Liver (tissue), 8 donors: ENCODE measurements at regions not wholly inside any gene's neighbourhood (a gene's known extent, or its start where the extent isn't known, plus 50 kb on each side); places are given as distances from the start of the nearest gene placed in this dataset.

ENCODE experiments used
- DNase-seq: peaks from one replicate; pipeline ENCODE4 v3.0.0-alpha.2; 2017; ENCODE audit warnings: low spot score
- H3K27ac ChIP-seq, 2 donors: one replicate each; pipeline ENCODE4 v1.7.0; 2013; ENCODE audit warnings: inconsistent platforms in 2 of 2, low read length in 2 of 2, control low read depth in 1 of 2, low read depth in 1 of 2, mild to moderate bottlenecking in 1 of 2
- H3K27me3 ChIP-seq, 4 donors: one replicate each; pipeline versions ENCODE4 v1.6.1 to v1.7.0; 2013; ENCODE audit warnings: low read length in 3 of 4, inconsistent platforms in 1 of 4, mild to moderate bottlenecking in 1 of 4, moderate library complexity in 1 of 4; ENCODE audit not compliant: control insufficient read depth in 4 of 4, insufficient read depth in 4 of 4
- H3K36me3 ChIP-seq, 4 donors: one replicate each; pipeline versions ENCODE4 v1.6.1 to v1.7.0; 2013; ENCODE audit warnings: low read length in 3 of 4, mild to moderate bottlenecking in 3 of 4, low read depth in 1 of 4, moderate library complexity in 1 of 4; ENCODE audit not compliant: control insufficient read depth in 4 of 4, insufficient read depth in 3 of 4
- H3K4me1 ChIP-seq, 4 donors: one replicate each; pipeline versions ENCODE4 v1.6.1 to v1.7.0; 2013; ENCODE audit warnings: low read length in 3 of 4, mild to moderate bottlenecking in 3 of 4, moderate library complexity in 1 of 4; ENCODE audit not compliant: control insufficient read depth in 4 of 4, insufficient read depth in 4 of 4
- H3K4me3 ChIP-seq, 3 donors: one replicate each; pipeline versions ENCODE4 v1.6.1 to v1.7.0; 2013; ENCODE audit warnings: low read length in 3 of 3, control low read depth in 1 of 3, low read depth in 1 of 3, mild to moderate bottlenecking in 1 of 3
- H3K9ac ChIP-seq, 2 donors: one replicate each; pipeline ENCODE4 v1.7.0; 2013; ENCODE audit warnings: low read length in 2 of 2, mild to moderate bottlenecking in 2 of 2, moderate library complexity in 2 of 2, control low read depth in 1 of 2, low read depth in 1 of 2
- H3K9me3 ChIP-seq, 4 donors: one replicate each; pipeline versions ENCODE4 v1.6.1 to v1.7.0; 2013; ENCODE audit warnings: low read length in 3 of 4; ENCODE audit not compliant: control insufficient read depth in 4 of 4
- EGR1 ChIP-seq, 2 donors: IDR thresholded peaks; 2 replicates each; pipeline ENCODE4 v1.6.1; 2016 to 2018; ENCODE audit warnings: antibody characterized with exemption in 2 of 2, low read depth in 2 of 2
- FOXA1 ChIP-seq: IDR thresholded peaks from 2 replicates; pipeline ENCODE4 v1.6.1; 2016; ENCODE audit warnings: antibody characterized with exemption
- FOXA2 ChIP-seq: IDR thresholded peaks from 2 replicates; pipeline ENCODE4 v1.6.1; 2016; ENCODE audit warnings: antibody characterized with exemption
- GABPA ChIP-seq, 2 donors: IDR thresholded peaks in 1 of 2; conservative IDR thresholded peaks in 1 of 2; 2 replicates each; pipeline ENCODE4 v1.6.1; 2016; ENCODE audit warnings: antibody characterized with exemption in 2 of 2, mild to moderate bottlenecking in 1 of 2, moderate library complexity in 1 of 2
- HNF4A ChIP-seq, 2 donors: conservative IDR thresholded peaks; 2 replicates each; pipeline ENCODE4 v1.6.1; 2016; ENCODE audit warnings: antibody characterized with exemption in 2 of 2, mild to moderate bottlenecking in 2 of 2
- HNF4G ChIP-seq: IDR thresholded peaks from 2 replicates; pipeline ENCODE4 v1.6.1; 2016; ENCODE audit warnings: antibody characterized with exemption
- JUND ChIP-seq, 2 donors: IDR thresholded peaks; 2 replicates each; pipeline ENCODE4 v1.6.1; 2016; ENCODE audit warnings: antibody characterized with exemption in 2 of 2
- NR2F2 ChIP-seq: IDR thresholded peaks from 2 replicates; pipeline ENCODE4 v1.6.1; 2016; ENCODE audit warnings: antibody characterized with exemption
- RAD21 ChIP-seq, 2 donors: IDR thresholded peaks; 2 replicates each; pipeline ENCODE4 v1.6.1; 2016; ENCODE audit warnings: antibody characterized with exemption in 2 of 2, mild to moderate bottlenecking in 2 of 2
- RXRA ChIP-seq, 2 donors: IDR thresholded peaks; 2 replicates each; pipeline ENCODE4 v1.6.1; 2017 to 2018; ENCODE audit warnings: antibody characterized with exemption in 2 of 2, mild to moderate bottlenecking in 1 of 2
- SP1 ChIP-seq: IDR thresholded peaks from 2 replicates; pipeline ENCODE4 v1.6.1; 2018; ENCODE audit warnings: antibody characterized with exemption, mild to moderate bottlenecking
- TAF1 ChIP-seq: conservative IDR thresholded peaks from 2 replicates; pipeline ENCODE4 v1.6.1; 2016; ENCODE audit warnings: antibody characterized with exemption, mild to moderate bottlenecking
- YY1 ChIP-seq: IDR thresholded peaks from 2 replicates; pipeline ENCODE4 v1.6.1; 2016; ENCODE audit warnings: antibody characterized with exemption, mild to moderate bottlenecking
- ZBTB33 ChIP-seq: IDR thresholded peaks from 2 replicates; pipeline ENCODE4 v1.6.1; 2016; ENCODE audit warnings: antibody characterized with exemption
- WGBS: extraction: QIAGEN DNeasy Blood & Tissue Kit; methylation state at CpG from one replicate; pipeline ENCODE4 v1.1.7; 2013; 5-methylcytosine and 5-hydroxymethylcytosine counted together
- TF ChIP-seq, protein P1 (sequence below): IDR thresholded peaks from 2 replicates; pipeline ENCODE4 v1.6.1; 2016; ENCODE audit warnings: antibody characterized with exemption, mild to moderate bottlenecking
- TF ChIP-seq, protein P2 (sequence below): IDR thresholded peaks from 2 replicates; pipeline ENCODE4 v1.6.1; 2016; ENCODE audit warnings: antibody characterized with exemption
- TF ChIP-seq, protein P3 (sequence below): IDR thresholded peaks from 2 replicates; pipeline ENCODE4 v1.6.1; 2016; ENCODE audit warnings: antibody characterized with exemption
- TF ChIP-seq, protein P4 (sequence below): fragments of 150-350 bp; IDR thresholded peaks from 2 replicates; pipeline ENCODE4 v1.5.1; 2017; ENCODE audit warnings: improper control_type of control experiment, low read depth, low read length; ENCODE audit not compliant: missing input control
- donor health status: healthy.
- donor health status: healthy.
- donor health status: healthy.
- donor health status: healthy.
- donor health status: healthy.

GRCh38 chr21:14768042-14768441 lies 221.9 kb upstream of the SAMSN1 start:
- H3K36me3 ChIP-seq, result no peaks in the 10 kb centered on the region
- H3K27ac ChIP-seq, result no peak overlapping the region
- no peaks in the 10 kb centered on the region for H3K9me3 ChIP-seq
- H3K27me3 ChIP-seq, result no peaks in the 10 kb centered on the region
- no peaks in the 10 kb centered on the region for H3K4me1 ChIP-seq
- TF ChIP-seq RAD21 (IDR thresholded peaks at IDR 0.05), result no peak
- no peak for TF ChIP-seq NR2F2
- no peak for TF ChIP-seq FOXA1
- no peak for TF ChIP-seq GABPA (IDR thresholded peaks at IDR 0.05 in 1 of 2, conservative IDR thresholded peaks at IDR 0.05 in 1 of 2)
- H3K9ac ChIP-seq, result no peak overlapping the region
- 96% methylated on average over 2 of the region's 2 CpGs for WGBS
- no peak overlapping the region for H3K4me3 ChIP-seq
- no peak for DNase-seq

GRCh38 chr21:14767192-14767852 lies 221.2 kb upstream of the SAMSN1 start:
- H3K27ac ChIP-seq, result no peak overlapping the region
- no peak for DNase-seq
- peaks cover 0 to 1% (median 0%) of the 10 kb centered on the region in 4 donors for H3K4me1 ChIP-seq
- no peak overlapping the region for H3K4me3 ChIP-seq
- TF ChIP-seq RAD21 (IDR thresholded peaks at IDR 0.05) (no peak), YY1 (no peak), HNF4G (no peak), ZBTB33 (no peak), RXRA (IDR thresholded peaks at IDR 0.05) (no peak), SP1 (no peak), EGR1 (IDR thresholded peaks at IDR 0.05; ENCODE audit: low read depth in 2 of 2) (no peak), JUND (IDR thresholded peaks at IDR 0.05) (no peak), GABPA (IDR thresholded peaks at IDR 0.05 in 1 of 2, conservative IDR thresholded peaks at IDR 0.05 in 1 of 2) (no peak)
- TF ChIP-seq, protein P1, sequence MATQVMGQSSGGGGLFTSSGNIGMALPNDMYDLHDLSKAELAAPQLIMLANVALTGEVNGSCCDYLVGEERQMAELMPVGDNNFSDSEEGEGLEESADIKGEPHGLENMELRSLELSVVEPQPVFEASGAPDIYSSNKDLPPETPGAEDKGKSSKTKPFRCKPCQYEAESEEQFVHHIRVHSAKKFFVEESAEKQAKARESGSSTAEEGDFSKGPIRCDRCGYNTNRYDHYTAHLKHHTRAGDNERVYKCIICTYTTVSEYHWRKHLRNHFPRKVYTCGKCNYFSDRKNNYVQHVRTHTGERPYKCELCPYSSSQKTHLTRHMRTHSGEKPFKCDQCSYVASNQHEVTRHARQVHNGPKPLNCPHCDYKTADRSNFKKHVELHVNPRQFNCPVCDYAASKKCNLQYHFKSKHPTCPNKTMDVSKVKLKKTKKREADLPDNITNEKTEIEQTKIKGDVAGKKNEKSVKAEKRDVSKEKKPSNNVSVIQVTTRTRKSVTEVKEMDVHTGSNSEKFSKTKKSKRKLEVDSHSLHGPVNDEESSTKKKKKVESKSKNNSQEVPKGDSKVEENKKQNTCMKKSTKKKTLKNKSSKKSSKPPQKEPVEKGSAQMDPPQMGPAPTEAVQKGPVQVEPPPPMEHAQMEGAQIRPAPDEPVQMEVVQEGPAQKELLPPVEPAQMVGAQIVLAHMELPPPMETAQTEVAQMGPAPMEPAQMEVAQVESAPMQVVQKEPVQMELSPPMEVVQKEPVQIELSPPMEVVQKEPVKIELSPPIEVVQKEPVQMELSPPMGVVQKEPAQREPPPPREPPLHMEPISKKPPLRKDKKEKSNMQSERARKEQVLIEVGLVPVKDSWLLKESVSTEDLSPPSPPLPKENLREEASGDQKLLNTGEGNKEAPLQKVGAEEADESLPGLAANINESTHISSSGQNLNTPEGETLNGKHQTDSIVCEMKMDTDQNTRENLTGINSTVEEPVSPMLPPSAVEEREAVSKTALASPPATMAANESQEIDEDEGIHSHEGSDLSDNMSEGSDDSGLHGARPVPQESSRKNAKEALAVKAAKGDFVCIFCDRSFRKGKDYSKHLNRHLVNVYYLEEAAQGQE, result no peak
- TF ChIP-seq, protein P2, sequence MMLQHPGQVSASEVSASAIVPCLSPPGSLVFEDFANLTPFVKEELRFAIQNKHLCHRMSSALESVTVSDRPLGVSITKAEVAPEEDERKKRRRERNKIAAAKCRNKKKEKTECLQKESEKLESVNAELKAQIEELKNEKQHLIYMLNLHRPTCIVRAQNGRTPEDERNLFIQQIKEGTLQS, result no peak
- H3K36me3 ChIP-seq, result no peaks in the 10 kb centered on the region
- 84% methylated on average over 3 of the region's 3 CpGs for WGBS
- no peaks in the 10 kb centered on the region for H3K27me3 ChIP-seq
- H3K9ac ChIP-seq, result no peak overlapping the region
- no peaks in the 10 kb centered on the region for H3K9me3 ChIP-seq

GRCh38 chr21:14766241-14766640 lies 220.1 kb upstream of the SAMSN1 start:
- Histone ChIP-seq H3K27me3 (no peaks in the 10 kb centered on the region), H3K27ac (no peak overlapping the region), H3K9me3 (no peaks in the 10 kb centered on the region), H3K9ac (no peak overlapping the region), H3K4me1 (peaks cover 0 to 1% (median 0%) of the 10 kb centered on the region in 4 donors), H3K36me3 (no peaks in the 10 kb centered on the region), H3K4me3 (no peak overlapping the region)
- 89% methylated on average over 5 of the region's 5 CpGs for WGBS
- DNase-seq, result no peak
- TF ChIP-seq FOXA2 (no peak), GABPA (IDR thresholded peaks at IDR 0.05 in 1 of 2, conservative IDR thresholded peaks at IDR 0.05 in 1 of 2) (no peak), TAF1 (no peak), SP1 (no peak), NR2F2 (no peak), HNF4G (no peak), HNF4A (conservative IDR thresholded peaks at IDR 0.05) (no peak), EGR1 (IDR thresholded peaks at IDR 0.05; ENCODE audit: low read depth in 2 of 2) (no peak), RAD21 (IDR thresholded peaks at IDR 0.05) (no peak)
- TF ChIP-seq, protein P3, sequence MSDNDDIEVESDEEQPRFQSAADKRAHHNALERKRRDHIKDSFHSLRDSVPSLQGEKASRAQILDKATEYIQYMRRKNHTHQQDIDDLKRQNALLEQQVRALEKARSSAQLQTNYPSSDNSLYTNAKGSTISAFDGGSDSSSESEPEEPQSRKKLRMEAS, result no peak
- TF ChIP-seq, protein P4, sequence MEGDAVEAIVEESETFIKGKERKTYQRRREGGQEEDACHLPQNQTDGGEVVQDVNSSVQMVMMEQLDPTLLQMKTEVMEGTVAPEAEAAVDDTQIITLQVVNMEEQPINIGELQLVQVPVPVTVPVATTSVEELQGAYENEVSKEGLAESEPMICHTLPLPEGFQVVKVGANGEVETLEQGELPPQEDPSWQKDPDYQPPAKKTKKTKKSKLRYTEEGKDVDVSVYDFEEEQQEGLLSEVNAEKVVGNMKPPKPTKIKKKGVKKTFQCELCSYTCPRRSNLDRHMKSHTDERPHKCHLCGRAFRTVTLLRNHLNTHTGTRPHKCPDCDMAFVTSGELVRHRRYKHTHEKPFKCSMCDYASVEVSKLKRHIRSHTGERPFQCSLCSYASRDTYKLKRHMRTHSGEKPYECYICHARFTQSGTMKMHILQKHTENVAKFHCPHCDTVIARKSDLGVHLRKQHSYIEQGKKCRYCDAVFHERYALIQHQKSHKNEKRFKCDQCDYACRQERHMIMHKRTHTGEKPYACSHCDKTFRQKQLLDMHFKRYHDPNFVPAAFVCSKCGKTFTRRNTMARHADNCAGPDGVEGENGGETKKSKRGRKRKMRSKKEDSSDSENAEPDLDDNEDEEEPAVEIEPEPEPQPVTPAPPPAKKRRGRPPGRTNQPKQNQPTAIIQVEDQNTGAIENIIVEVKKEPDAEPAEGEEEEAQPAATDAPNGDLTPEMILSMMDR, result no peak
